T-helper 1 cell treated with Interleukin-12 subunit alpha and Interleukin-12 subunit beta and Interleukin-4 antibody, amounts not matched to agents 30 μg/mL and 1 μg/mL, for 36 hours (primary cell): ENCODE measurements at regions not wholly inside any gene's neighbourhood (a gene's known extent, or its start where the extent isn't known, plus 50 kb on each side); places are given as distances from the start of the nearest gene placed in this dataset.
"Not testable (repeated sequence)": the region's sequence is repeated elsewhere in the genome, so short reads cannot be mapped to it uniquely, and the experiment has no call there.

Experiments used
- H3K27ac Mint-ChIP-seq: one replicate; pipeline ENCODE4 v1.8.0; 2021; ENCODE audit warnings: mild to moderate bottlenecking, mixed read lengths
- H3K27me3 Mint-ChIP-seq: one replicate; pipeline ENCODE4 v1.8.0; 2021; ENCODE audit warnings: low read depth, mixed read lengths
- H3K36me3 Mint-ChIP-seq: one replicate; pipeline ENCODE4 v1.8.0; 2021; ENCODE audit warnings: low read depth, mixed read lengths
- H3K4me1 Mint-ChIP-seq: one replicate; pipeline ENCODE4 v1.8.0; 2021; ENCODE audit warnings: low read depth, mixed read lengths
- H3K4me3 Mint-ChIP-seq: one replicate; pipeline ENCODE4 v1.8.0; 2021; ENCODE audit warnings: mild to moderate bottlenecking, moderate library complexity, mixed read lengths
- H3K9me3 Mint-ChIP-seq: one replicate; pipeline ENCODE4 v1.8.0; 2021; ENCODE audit warnings: mixed read lengths

- no peak overlapping the region for H3K27ac Mint-ChIP-seq
These were observed 122.9 kb upstream of the TMEM164 start for GRCh38 chrX:109879991-109880390.

DNA sequence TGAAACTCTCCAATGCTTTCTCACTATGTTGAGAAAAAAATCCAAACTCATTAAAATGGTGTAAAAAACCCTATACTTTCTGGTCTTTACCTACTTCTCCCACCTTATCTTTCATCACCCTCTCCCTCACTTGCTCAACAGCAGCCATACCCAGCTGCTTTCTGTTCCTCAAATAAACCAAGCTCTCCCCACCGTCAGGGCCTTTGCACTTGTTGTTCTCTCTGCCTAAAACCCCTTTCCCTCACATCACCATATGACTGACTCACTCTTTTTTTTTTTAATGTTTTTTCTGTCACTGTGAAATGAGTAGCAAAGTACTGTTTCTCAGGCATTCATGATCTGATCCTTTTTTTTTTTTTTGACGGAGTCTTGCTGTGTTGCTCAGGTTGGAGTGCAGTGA lies 122.3 kb upstream of the TMEM164 start:
- H3K27me3 Mint-ChIP-seq: peaks cover 13% of the 10 kb centered on the region

More at GRCh38 chrX:109879991-109880390, 122.9 kb upstream of the TMEM164 start:
- Mint-ChIP-seq H3K4me3 (no peak overlapping the region), H3K27me3 (peaks cover 13% of the 10 kb centered on the region), H3K4me1 (no peaks in the 10 kb centered on the region), H3K36me3 (no peaks in the 10 kb centered on the region), H3K9me3 (no peaks in the 10 kb centered on the region)

DNA sequence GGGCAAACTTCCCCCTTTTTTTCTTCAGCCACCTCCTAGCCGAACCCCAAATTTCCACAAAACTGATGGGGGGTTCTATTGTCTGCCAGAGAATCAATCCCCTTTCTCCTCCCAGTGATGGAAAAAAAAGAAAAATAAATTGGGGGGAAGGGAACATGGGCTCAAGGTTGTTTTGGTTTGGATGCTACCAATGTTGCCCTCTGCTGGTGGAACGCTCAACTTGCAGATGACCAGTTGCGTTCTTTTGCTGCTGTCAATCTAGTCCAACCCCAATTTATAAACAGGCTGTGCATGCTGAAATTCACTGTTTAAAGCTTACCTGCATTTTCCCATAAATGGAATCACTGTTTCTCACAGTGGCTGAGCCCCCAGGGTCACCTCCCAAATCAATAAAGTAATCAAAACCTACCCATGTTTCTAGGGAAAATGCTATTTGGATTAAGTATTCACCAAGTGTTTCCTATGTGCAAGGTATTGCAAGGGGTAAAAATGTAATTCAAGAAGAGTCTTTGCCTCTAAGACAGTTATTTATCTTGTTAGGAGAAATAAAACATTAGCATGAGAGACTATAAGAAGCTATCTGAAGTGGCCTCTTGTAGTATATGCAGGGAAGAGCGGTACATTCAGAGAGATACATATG lies 116.7 kb upstream of the TMEM164 start:
- no peaks in the 10 kb centered on the region for H3K36me3 Mint-ChIP-seq
- no peak overlapping the region for H3K27ac Mint-ChIP-seq
- peaks cover 8% of the 10 kb centered on the region for H3K27me3 Mint-ChIP-seq
- H3K9me3 Mint-ChIP-seq: no peaks in the 10 kb centered on the region
- no peaks in the 10 kb centered on the region for H3K4me1 Mint-ChIP-seq
- no peak overlapping the region for H3K4me3 Mint-ChIP-seq

More for the DNA sequence above, 122.3 kb upstream of the TMEM164 start:
- Mint-ChIP-seq H3K36me3 (no peaks in the 10 kb centered on the region), H3K4me1 (no peaks in the 10 kb centered on the region), H3K4me3 (no peak overlapping the region), H3K9me3 (no peaks in the 10 kb centered on the region), H3K27ac (no peak overlapping the region)

GRCh38 chrX:109889289-109890006 lies 113.5 kb upstream of the TMEM164 start:
- peaks cover 15% of the 10 kb centered on the region for H3K27me3 Mint-ChIP-seq
- H3K36me3 Mint-ChIP-seq: no peaks in the 10 kb centered on the region
- no peak overlapping the region for H3K4me3 Mint-ChIP-seq
- no peaks in the 10 kb centered on the region for H3K4me1 Mint-ChIP-seq
- no peaks in the 10 kb centered on the region for H3K9me3 Mint-ChIP-seq
- no peak overlapping the region for H3K27ac Mint-ChIP-seq

DNA sequence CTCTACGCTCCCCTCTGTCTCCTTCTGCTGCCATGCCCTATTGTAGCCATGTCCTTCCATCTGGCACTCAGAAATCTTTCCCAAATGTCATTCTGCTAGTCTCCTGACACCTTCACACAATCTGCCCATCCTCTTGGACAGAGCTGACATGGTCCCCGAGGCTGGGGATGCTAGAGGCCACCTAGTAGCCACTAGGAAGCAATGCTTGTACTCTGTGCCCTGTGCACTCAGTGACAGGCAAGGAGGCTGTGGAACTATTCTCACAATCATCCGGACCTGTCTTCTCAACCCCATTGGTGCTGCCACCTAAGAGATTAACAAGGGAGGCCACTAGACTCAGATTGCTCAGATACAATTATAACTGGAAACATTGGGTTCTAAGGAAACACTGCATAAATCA lies 112.6 kb upstream of the TMEM164 start:
- Mint-ChIP-seq H3K27me3 (peaks cover 15% of the 10 kb centered on the region), H3K27ac (no peak overlapping the region), H3K9me3 (no peaks in the 10 kb centered on the region), H3K4me1 (no peaks in the 10 kb centered on the region), H3K36me3 (no peaks in the 10 kb centered on the region), H3K4me3 (no peak overlapping the region)

DNA sequence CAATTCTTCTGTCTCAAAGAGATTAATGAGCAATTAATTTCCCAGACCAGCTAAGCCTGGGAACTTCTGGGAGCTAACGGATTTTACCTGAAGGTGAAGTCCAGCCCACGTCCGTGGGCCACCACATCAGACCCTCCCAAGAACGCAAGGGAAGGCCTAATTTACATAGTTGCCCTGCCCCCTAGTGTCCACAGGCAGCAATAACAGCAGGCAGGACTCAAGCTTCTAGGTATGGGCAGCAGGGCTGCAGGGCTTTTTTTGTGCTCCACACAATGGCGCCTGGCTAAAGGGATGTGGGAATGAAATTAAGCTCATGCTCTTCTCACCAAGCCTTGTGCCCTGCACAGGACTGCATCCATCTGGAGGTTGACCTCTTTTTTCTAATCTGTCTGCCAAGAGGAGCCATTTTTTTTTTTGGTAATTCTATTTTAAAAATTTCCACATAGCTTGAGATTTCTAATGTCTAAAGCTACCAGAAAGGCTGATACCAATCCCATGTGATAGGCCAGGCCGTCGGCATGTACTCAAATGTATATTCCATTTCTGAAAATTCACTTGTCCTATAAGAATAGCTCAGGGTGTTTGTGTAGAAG lies 111.9 kb upstream of the TMEM164 start:
- Mint-ChIP-seq H3K4me3 (no peak overlapping the region), H3K27ac (no peak overlapping the region), H3K9me3 (no peaks in the 10 kb centered on the region), H3K36me3 (no peaks in the 10 kb centered on the region), H3K27me3 (peaks cover 15% of the 10 kb centered on the region), H3K4me1 (no peaks in the 10 kb centered on the region)

GRCh38 chrX:109896024-109896423 lies 106.9 kb upstream of the TMEM164 start:
- not testable (repeated sequence) for H3K27ac Mint-ChIP-seq, H3K27me3 Mint-ChIP-seq, H3K36me3 Mint-ChIP-seq, H3K9me3 Mint-ChIP-seq, H3K4me3 Mint-ChIP-seq, H3K4me1 Mint-ChIP-seq

- Mint-ChIP-seq H3K4me1 (no peaks in the 10 kb centered on the region), H3K27me3 (peaks cover 11% of the 10 kb centered on the region), H3K4me3 (no peak overlapping the region), H3K9me3 (peaks cover 3% of the 10 kb centered on the region), H3K36me3 (no peaks in the 10 kb centered on the region), H3K27ac (no peak overlapping the region)
These were observed 100.2 kb upstream of the TMEM164 start for GRCh38 chrX:109902665-109903064.

GRCh38 chrX:109911046-109911445 lies 91.9 kb upstream of the TMEM164 start:
- Mint-ChIP-seq H3K4me1 (no peaks in the 10 kb centered on the region), H3K36me3 (no peaks in the 10 kb centered on the region), H3K4me3 (no peak overlapping the region), H3K27ac (no peak overlapping the region), H3K9me3 (no peaks in the 10 kb centered on the region), H3K27me3 (peaks cover 4% of the 10 kb centered on the region)

DNA sequence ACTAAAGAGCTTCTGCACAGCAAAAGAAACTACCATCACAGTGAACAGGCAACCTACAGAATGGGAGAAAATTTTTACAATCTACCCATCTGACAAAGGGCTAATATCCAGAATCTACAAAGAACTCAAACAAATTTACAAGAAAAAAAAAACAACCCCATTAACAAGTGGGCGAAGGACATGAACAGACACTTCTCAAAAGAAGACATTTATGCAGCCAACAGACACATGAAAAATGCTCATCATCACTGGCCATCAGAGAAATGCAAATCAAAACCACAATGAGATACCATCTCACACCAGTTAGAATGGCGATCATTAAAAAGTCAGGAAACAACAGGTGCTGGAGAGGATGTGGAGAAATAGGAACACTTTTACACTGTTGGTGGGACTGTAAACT lies 89.9 kb upstream of the TMEM164 start:
- not testable (repeated sequence) for H3K9me3 Mint-ChIP-seq, H3K27ac Mint-ChIP-seq, H3K36me3 Mint-ChIP-seq, H3K4me1 Mint-ChIP-seq, H3K27me3 Mint-ChIP-seq, H3K4me3 Mint-ChIP-seq

DNA sequence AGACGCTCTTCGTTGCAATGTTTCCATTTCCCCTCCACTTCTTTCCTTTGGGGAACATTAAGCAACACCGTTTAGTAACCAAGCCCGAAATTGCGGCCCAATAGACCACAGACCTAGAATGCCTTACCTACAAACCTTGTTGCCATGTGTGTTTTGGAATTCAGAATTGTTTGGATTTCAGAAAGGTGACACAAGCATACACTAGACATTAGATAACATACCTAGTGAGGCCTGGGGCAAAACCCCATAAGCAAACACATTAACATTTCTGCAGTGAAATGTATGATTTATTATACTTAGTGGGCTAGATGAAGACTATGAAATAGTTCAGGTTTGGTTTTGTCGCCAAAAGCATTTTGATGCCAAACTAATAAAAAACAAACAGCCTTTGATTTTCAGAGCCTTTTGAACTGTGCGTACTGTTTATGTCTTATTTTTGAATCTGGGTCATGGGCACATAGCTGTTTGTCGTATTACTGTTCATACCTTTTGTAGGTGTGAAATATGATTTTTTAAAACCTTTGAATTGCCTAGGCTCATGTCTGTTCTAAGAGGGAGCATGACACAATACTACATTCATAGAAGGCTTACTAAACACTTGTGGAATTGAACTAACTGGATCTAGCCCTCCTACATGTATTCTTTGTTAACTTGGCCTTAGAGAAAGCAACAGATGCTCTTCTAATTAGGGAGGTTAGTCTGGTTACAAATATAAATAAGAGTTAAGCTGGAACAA lies 88.6 kb upstream of the TMEM164 start:
- Mint-ChIP-seq H3K9me3 (no peaks in the 10 kb centered on the region), H3K27me3 (no peaks in the 10 kb centered on the region), H3K4me3 (no peak overlapping the region), H3K4me1 (no peaks in the 10 kb centered on the region), H3K27ac (no peak overlapping the region), H3K36me3 (no peaks in the 10 kb centered on the region)

- H3K27me3 Mint-ChIP-seq: peaks cover 7% of the 10 kb centered on the region
- no peak overlapping the region for H3K27ac Mint-ChIP-seq
- no peaks in the 10 kb centered on the region for H3K4me1 Mint-ChIP-seq
- no peaks in the 10 kb centered on the region for H3K36me3 Mint-ChIP-seq
- H3K4me3 Mint-ChIP-seq: no peak overlapping the region
- H3K9me3 Mint-ChIP-seq: no peaks in the 10 kb centered on the region
These were observed 84.2 kb upstream of the TMEM164 start for GRCh38 chrX:109918753-109919152.

GRCh38 chrX:109920325-109920724 lies 82.6 kb upstream of the TMEM164 start:
- Mint-ChIP-seq H3K27me3 (peaks cover 7% of the 10 kb centered on the region), H3K9me3 (no peaks in the 10 kb centered on the region), H3K27ac (no peak overlapping the region), H3K4me1 (peaks cover 4% of the 10 kb centered on the region), H3K36me3 (no peaks in the 10 kb centered on the region), H3K4me3 (no peak overlapping the region)

- H3K27ac Mint-ChIP-seq: no peak overlapping the region
- H3K9me3 Mint-ChIP-seq: no peaks in the 10 kb centered on the region
- peaks cover 7% of the 10 kb centered on the region for H3K27me3 Mint-ChIP-seq
- H3K4me1 Mint-ChIP-seq: peaks cover 4% of the 10 kb centered on the region
- no peaks in the 10 kb centered on the region for H3K36me3 Mint-ChIP-seq
- H3K4me3 Mint-ChIP-seq: no peak overlapping the region
These were observed 82.0 kb upstream of the TMEM164 start for GRCh38 chrX:109920868-109921267.

GRCh38 chrX:109922190-109922589 lies 80.7 kb upstream of the TMEM164 start:
- H3K4me1 Mint-ChIP-seq: peaks cover 4% of the 10 kb centered on the region
- H3K4me3 Mint-ChIP-seq: no peak overlapping the region
- H3K27me3 Mint-ChIP-seq: peaks cover 7% of the 10 kb centered on the region
- H3K36me3 Mint-ChIP-seq: no peaks in the 10 kb centered on the region
- H3K27ac Mint-ChIP-seq: no peak overlapping the region
- no peaks in the 10 kb centered on the region for H3K9me3 Mint-ChIP-seq
